Stomach smooth muscle (tissue), 2 donors: ENCODE measurements at regions not wholly inside any gene's neighbourhood (a gene's known extent, or its start where the extent isn't known, plus 50 kb on each side); places are given as distances from the start of the nearest gene placed in this dataset.
"Not testable (repeated sequence)": the region's sequence is repeated elsewhere in the genome, so short reads cannot be mapped to it uniquely, and the experiment has no call there.

Experiments used
- H3K27ac ChIP-seq: one replicate; pipeline ENCODE4 v1.7.0; 2013; ENCODE audit warnings: mild to moderate bottlenecking, low read length, inconsistent platforms
- H3K27me3 ChIP-seq, 2 donors: one replicate each; pipeline ENCODE4 v1.7.0; 2013; ENCODE audit warnings: low read length in 2 of 2; ENCODE audit not compliant: insufficient read depth in 2 of 2, control insufficient read depth in 1 of 2
- H3K36me3 ChIP-seq, 2 donors: one replicate each; pipeline ENCODE4 v1.7.0; 2013; ENCODE audit warnings: low read length in 2 of 2; ENCODE audit not compliant: control insufficient read depth in 2 of 2, insufficient read depth in 2 of 2
- H3K4me1 ChIP-seq: one replicate; pipeline ENCODE4 v1.7.0; 2013; ENCODE audit warnings: low read length; ENCODE audit not compliant: control insufficient read depth, insufficient read depth
- H3K4me3 ChIP-seq, 2 donors: one replicate each; pipeline ENCODE4 v1.7.0; 2013; ENCODE audit warnings: low read length in 2 of 2
- H3K9ac ChIP-seq, 2 donors: one replicate each; pipeline ENCODE4 v1.7.0; 2013; ENCODE audit warnings: low read length in 2 of 2, mild to moderate bottlenecking in 1 of 2
- H3K9me3 ChIP-seq, 2 donors: one replicate each; pipeline ENCODE4 v1.7.0; 2013; ENCODE audit warnings: low read length in 2 of 2; ENCODE audit not compliant: control insufficient read depth in 2 of 2
- donor health status: healthy.
- donor health status: Pancreatic carcinoma.

DNA sequence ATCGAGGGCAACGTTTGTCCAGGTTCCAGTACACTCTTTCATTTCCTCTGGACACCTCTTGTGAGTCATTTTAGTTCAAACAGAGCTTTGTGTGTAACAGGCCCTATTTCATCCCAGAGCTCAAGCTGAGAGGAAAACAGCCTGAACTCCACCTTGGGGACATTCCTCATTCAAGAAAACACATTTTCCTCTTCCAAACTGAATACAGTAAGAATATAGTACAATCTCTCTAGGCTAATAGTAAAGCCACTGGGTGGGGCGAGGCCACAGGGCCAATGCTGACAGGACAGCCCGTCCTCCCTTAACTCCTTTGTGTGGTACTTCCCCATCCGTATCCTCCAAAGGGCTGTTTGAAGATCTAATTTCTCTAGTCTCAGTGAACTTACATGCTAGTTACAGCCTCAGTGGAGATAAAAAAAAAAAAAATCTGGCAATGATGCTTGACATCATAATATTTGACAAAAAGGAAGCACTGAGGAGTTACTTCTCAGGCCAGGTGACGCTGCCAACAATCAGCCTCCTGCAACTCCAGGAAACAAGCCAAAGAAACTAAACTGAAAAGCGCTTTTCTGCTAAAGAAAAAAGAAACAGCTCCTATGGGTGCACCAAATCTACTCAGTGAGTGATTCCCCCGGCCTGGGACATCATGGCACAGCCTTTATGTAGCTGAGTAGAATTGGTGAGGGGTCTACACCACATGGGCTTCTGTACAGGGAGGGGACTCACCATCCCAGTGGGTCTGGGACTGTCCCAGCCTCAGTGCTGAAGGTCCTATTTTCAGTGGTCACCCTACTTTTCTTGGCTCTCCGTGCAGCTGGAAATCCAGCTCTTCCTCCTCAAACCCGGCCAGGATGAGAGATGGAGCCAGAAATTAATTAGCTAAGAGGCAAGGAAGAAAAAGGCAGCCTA is 238.2 kb upstream of the NEBL start:
- Histone ChIP-seq H3K4me3 (no peak overlapping the region), H3K9me3 (no peaks in the 10 kb centered on the region), H3K36me3 (no peaks in the 10 kb centered on the region), H3K27me3 (no peaks in the 10 kb centered on the region), H3K9ac (no peak overlapping the region), H3K4me1 (no peaks in the 10 kb centered on the region), H3K27ac (no peak overlapping the region)

DNA sequence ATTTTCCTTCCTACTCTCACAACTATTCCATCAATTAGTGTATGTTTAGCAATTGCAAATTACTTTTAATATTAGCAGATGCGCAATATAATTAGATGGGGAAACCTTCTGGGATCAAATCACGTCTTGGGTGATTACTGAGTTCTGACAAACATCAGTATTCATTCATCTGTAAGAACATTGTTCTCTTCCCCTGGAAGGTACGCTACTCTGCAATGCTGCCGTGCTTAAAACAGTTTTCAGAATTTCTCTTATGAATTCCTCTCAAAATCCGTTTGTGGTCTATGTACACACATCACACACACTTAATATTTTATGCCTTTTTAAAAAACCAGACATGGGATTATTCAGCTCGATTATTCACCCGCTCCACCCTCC is 237.5 kb upstream of the NEBL start:
- Histone ChIP-seq H3K9me3 (no peaks in the 10 kb centered on the region), H3K27me3 (no peaks in the 10 kb centered on the region), H3K4me1 (no peaks in the 10 kb centered on the region), H3K4me3 (no peak overlapping the region), H3K36me3 (no peaks in the 10 kb centered on the region), H3K9ac (no peak overlapping the region), H3K27ac (no peak overlapping the region)

DNA sequence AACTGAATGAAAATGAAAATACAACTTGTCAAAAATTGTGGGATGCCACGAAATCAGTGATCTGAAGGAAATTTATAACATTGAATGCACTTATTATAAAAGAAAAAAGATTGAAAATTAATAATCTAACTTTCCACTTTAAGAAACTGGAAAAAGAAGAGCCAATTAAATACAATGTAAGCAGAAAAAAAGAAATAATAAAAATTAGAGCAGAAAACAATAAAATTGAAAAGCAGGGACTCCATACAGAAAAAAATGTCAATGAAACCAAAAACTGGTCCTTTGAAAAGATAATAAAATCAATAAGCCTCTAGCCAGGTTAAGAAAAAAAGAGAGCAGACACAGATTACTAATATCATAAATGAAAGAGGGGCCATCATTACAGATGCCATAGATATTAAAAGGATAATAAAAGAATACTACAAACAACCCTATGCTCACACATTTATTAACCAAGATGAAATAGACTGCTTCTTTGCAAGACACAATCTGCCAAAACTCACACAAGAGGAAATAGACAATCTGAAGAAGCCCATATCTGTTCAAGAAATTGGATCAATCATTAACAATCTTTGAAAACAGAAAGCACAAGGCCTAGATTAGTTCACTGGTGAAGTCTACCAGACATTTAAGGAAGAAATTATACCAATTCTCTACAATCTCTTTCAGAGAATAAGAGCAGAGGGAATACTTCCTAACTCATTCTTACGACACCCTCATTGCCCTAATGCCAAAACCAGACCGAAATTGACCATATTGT is 233.8 kb upstream of the NEBL start:
- Histone ChIP-seq H3K27ac (no peak overlapping the region), H3K4me1 (no peaks in the 10 kb centered on the region), H3K4me3 (no peak overlapping the region), H3K9me3 (no peaks in the 10 kb centered on the region), H3K9ac (no peak overlapping the region), H3K36me3 (no peaks in the 10 kb centered on the region), H3K27me3 (no peaks in the 10 kb centered on the region)

DNA sequence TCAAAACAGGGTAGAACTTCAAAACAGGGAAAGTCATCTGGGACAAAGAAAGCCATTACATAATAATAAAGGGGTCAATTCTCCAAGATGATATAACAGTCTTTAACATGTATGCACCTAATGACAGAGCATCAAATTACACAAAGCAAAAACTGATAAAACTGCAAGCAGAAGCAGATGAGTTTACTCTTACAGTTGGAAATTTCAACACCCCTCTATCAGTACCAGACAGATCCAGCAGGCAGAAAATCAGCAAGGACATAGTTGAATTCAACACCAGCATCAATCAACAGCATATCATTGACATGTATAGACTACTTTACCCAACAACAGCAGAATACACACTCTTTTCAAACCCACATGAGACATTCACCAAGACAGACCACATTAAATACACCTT is 233.0 kb upstream of the NEBL start:
- H3K4me3 ChIP-seq = no peak overlapping the region
- H3K4me1 ChIP-seq = no peaks in the 10 kb centered on the region
- H3K27ac ChIP-seq = no peak overlapping the region
- H3K9ac ChIP-seq = no peak overlapping the region
- H3K36me3 ChIP-seq = no peaks in the 10 kb centered on the region
- no peaks in the 10 kb centered on the region for H3K27me3 ChIP-seq
- H3K9me3 ChIP-seq = no peaks in the 10 kb centered on the region

DNA sequence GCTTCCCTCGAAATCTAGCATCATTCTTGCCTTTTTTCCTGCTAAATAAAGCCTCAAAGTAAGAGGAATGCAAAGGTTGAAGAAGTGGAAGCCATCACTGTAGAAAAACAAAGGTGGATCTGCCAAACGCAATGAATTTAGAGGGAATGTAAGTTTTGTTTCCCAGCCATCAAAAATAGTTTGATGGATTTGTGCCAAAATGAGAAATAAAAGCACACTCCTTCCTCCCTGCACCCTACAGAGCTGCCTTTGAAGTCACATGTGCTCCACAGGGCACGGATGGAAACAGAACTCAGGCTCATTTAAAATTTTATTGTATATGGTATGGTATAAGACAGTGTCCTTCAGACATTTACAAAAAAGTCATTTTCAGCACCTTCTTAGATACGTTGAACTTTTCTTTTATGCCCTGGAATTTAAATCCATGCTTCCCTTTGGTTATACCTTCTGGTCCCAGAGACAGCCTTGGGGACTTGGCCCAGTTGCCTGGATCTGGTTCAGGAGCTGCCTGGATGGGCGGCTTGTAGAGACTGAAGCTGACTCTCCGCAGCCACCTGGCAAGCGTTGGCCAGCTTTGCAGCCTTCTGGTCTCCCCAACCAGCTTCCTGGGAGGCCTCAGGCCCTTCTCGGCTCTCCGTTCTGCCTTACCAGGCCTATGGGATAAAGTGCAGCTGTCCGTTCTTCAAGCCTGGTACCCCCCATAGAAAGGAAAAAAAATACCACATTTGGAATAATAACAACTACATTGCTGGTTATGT is 228.5 kb upstream of the NEBL start:
- H3K9me3 ChIP-seq = no peaks in the 10 kb centered on the region
- no peaks in the 10 kb centered on the region for H3K36me3 ChIP-seq
- no peak overlapping the region for H3K4me3 ChIP-seq
- H3K9ac ChIP-seq = no peak overlapping the region
- H3K27me3 ChIP-seq = no peaks in the 10 kb centered on the region
- no peaks in the 10 kb centered on the region for H3K4me1 ChIP-seq
- H3K27ac ChIP-seq = no peak overlapping the region

DNA sequence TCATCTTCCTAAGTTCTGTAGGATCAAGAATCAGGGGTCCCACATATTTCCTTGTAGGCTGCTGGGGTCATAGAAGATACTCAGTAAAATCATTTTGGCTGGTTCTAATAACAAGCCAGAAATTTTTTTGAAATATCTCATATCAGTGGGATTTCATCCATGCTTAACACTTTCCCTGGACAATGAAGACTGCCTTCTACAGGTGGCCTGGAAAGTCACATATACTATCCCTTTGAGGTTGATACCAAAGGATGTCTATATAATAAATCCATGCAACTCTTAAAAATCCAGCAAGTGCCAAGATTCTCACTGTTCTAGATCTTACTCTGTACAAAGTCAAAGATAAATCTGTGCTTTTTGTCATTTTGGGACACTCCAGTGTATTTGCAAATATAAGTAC is 225.8 kb upstream of the NEBL start:
- H3K27me3 ChIP-seq = no peaks in the 10 kb centered on the region
- H3K9me3 ChIP-seq = no peaks in the 10 kb centered on the region
- no peak overlapping the region for H3K9ac ChIP-seq
- H3K36me3 ChIP-seq = no peaks in the 10 kb centered on the region
- no peak overlapping the region for H3K27ac ChIP-seq
- no peaks in the 10 kb centered on the region for H3K4me1 ChIP-seq
- H3K4me3 ChIP-seq = no peak overlapping the region

DNA sequence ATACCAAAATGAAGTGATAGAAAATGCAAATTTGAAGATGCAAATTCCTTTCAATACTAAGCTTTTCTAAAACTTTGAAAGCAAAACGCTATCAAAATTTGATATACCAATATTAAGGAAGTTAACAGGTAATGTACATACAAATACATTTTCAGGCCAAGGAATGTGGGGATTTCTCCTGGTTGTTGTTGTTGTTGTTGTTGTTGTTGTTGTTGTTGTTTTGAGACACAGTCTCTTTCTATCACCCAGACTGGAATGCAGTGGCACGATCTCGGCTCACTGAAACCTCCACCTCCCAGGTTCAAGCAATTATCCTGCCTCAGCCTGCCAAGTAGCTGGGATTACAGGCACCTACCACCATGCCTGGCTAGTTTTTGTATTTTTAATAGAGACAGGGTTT is 224.7 kb upstream of the NEBL start:
- H3K4me1 ChIP-seq, H3K4me3 ChIP-seq, H3K27ac ChIP-seq, H3K9me3 ChIP-seq, H3K27me3 ChIP-seq, H3K36me3 ChIP-seq, H3K9ac ChIP-seq: not testable (repeated sequence)

DNA sequence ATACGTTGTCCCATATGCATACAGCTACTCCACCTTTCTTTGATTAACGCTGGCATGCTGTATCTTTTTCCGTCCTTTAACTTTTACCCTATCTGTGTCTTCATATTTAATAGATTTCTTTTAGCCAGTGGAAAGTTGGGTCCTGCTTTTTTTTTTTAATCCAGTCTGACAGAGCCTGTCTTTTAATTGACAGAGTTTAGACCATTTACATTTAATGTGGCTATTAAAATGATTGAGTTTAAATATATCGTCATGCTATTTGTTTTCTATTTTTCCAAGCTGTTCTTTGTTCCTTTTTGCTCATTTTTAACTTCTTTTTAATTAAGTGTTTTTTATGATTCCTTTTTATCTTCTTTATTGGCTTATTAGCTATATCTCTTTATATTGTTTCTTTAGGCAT is 217.6 kb upstream of the NEBL start:
- Histone ChIP-seq H3K4me1 (no peaks in the 10 kb centered on the region), H3K36me3 (no peaks in the 10 kb centered on the region), H3K9me3 (peaks cover 0 to 3% of the 10 kb centered on the region in 2 donors), H3K27me3 (no peaks in the 10 kb centered on the region), H3K27ac (no peak overlapping the region), H3K4me3 (no peak overlapping the region), H3K9ac (no peak overlapping the region)

DNA sequence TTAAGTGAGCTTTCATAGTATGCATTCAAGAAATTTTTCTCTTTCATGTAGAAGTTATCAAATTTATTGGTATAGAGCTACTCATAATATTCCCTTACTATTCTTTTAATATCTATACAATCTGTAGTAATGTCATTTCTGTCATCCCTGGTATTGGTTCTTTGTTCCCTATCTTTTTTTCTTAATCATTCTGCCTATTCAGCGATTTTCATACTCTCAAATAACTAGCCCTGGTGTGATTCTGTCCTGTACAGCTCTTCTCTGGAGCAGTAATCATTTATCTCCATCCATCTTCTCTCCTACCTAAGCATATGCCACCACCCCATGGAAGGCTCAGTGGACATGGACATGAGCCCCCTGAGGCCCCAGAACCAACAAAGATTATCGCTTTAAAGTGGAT is 213.2 kb upstream of the NEBL start:
- H3K9ac ChIP-seq = no peak overlapping the region
- no peak overlapping the region for H3K4me3 ChIP-seq

DNA sequence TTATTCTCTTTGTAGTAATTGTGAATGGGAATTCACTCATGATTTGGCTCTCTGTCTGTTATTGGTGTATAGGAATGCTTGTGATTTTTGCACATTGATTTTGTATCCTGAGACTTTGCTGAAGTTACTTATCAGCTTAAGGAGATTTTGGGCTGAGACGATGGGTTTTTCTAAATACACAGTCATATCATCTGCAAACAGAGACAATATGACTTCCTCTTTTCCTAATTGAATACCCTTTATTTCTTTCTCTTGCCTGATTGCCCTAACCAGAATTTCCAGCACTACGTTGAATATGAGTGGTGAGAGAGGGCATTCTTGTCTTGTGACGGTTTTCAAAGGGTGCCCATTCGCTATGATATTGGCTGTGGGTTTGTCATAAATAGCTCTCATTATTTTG is 209.8 kb upstream of the NEBL start:
- not testable (repeated sequence) for H3K27ac ChIP-seq, H3K27me3 ChIP-seq, H3K4me1 ChIP-seq, H3K9ac ChIP-seq, H3K9me3 ChIP-seq, H3K36me3 ChIP-seq, H3K4me3 ChIP-seq

More for the DNA sequence above, 213.2 kb upstream of the NEBL start:
- Histone ChIP-seq H3K9me3 (no peaks in the 10 kb centered on the region), H3K27ac (no peak overlapping the region), H3K4me1 (no peaks in the 10 kb centered on the region), H3K36me3 (no peaks in the 10 kb centered on the region), H3K27me3 (no peaks in the 10 kb centered on the region)
